Lower leg skin (tissue), 4 donors: ENCODE measurements at regions not wholly inside any gene's neighbourhood (a gene's known extent, or its start where the extent isn't known, plus 50 kb on each side); places are given as distances from the start of the nearest gene placed in this dataset.

Experiments
- DNase-seq, 2 donors: peaks; one replicate each; pipeline ENCODE4 v3.0.0-alpha.2; 2019; ENCODE audit warnings: low spot score in 2 of 2
- H3K4me3 ChIP-seq: fragments of 200-600 bp; sonication (generic); 2 replicates; pipeline ENCODE4 v1.5.1; 2017; ENCODE audit warnings: mild to moderate bottlenecking, low read depth; ENCODE audit not compliant: poor library complexity, severe bottlenecking
- CTCF ChIP-seq, 3 donors: fragments of 450-650 bp; IDR thresholded peaks; one replicate each; pipeline ENCODE4 v1.5.1; 2016; ENCODE audit warnings: antibody characterized with exemption in 3 of 3, mild to moderate bottlenecking in 3 of 3, moderate library complexity in 2 of 3
- POLR2A ChIP-seq, 2 donors: fragments of 450-650 bp; IDR thresholded peaks; one replicate each; pipeline ENCODE4 v1.6.1; 2016 to 2017; ENCODE audit warnings: antibody characterized with exemption in 2 of 2, mild to moderate bottlenecking in 1 of 2, moderate library complexity in 1 of 2
- WGBS, 2 donors: methylation state at CpG; one replicate each; pipeline ENCODE4 v1.1.5; 2018; 5-methylcytosine and 5-hydroxymethylcytosine counted together
- intact Hi-C: fragments of 100-400 bp; cut with DNase I; formaldehyde crosslinking; loops from one replicate; pipeline ENCODE4 v1.15.0; 2023; ENCODE audit warnings: low total_unique reads

- WGBS, 2 donors, result 84 to 90% methylated on average over 7 of the region's 7 CpGs
- DNase-seq, result no peak
- TF ChIP-seq CTCF (IDR thresholded peaks at IDR 0.05), result no peak
- no peak for TF ChIP-seq POLR2A (IDR thresholded peaks at IDR 0.05)
- H3K4me3 ChIP-seq, result no peak overlapping the region
- intact Hi-C loops, result no loop called here
Observed at GRCh38 chr5:93008502-93009207, 572.4 kb downstream of the NR2F1-AS1 start.

- TF ChIP-seq POLR2A (IDR thresholded peaks at IDR 0.05), result no peak
- TF ChIP-seq CTCF (IDR thresholded peaks at IDR 0.05), result no peak
- DNase-seq, result no peak
- WGBS, 2 donors, result 38 to 92% methylated on average over 2 of the region's 2 CpGs
- intact Hi-C loops, result no loop called here
- H3K4me3 ChIP-seq, result no peak overlapping the region
Observed at GRCh38 chr5:93006915-93007314, 574.1 kb downstream of the NR2F1-AS1 start.

- no peak for DNase-seq
- no peak for TF ChIP-seq CTCF (IDR thresholded peaks at IDR 0.05)
- no peak for TF ChIP-seq POLR2A (IDR thresholded peaks at IDR 0.05)
- no peak overlapping the region for H3K4me3 ChIP-seq
- 26 to 38% methylated on average over 5 of the region's 5 CpGs for WGBS, 2 donors
- intact Hi-C loops, result no loop called here
Observed at GRCh38 chr5:92998456-92998855, 582.6 kb downstream of the NR2F1-AS1 start.

- intact Hi-C loops, result no loop called here
- no peak for TF ChIP-seq CTCF (IDR thresholded peaks at IDR 0.05)
- TF ChIP-seq POLR2A (IDR thresholded peaks at IDR 0.05), result no peak
- DNase-seq, result no peak
- WGBS, 2 donors, result 98 to 100% methylated on average over 1 of the region's 1 CpG
- no peak overlapping the region for H3K4me3 ChIP-seq
Observed at GRCh38 chr5:92994392-92994791, 586.6 kb downstream of the NR2F1-AS1 start.

- DNase-seq, result no peak
- H3K4me3 ChIP-seq, result no peak overlapping the region
- TF ChIP-seq CTCF (IDR thresholded peaks at IDR 0.05) (no peak), POLR2A (IDR thresholded peaks at IDR 0.05) (no peak)
- intact Hi-C loops, result no loop called here
Observed at GRCh38 chr5:92992073-92992472, 588.9 kb downstream of the NR2F1-AS1 start.

- WGBS, 2 donors, result 40 to 58% methylated on average over 3 of the region's 3 CpGs
Observed at GRCh38 chr5:92991581-92992067, 589.4 kb downstream of the NR2F1-AS1 start.

More at GRCh38 chr5:92991581-92992067, 589.4 kb downstream of the NR2F1-AS1 start:
- intact Hi-C loops, result no loop called here
- no peak overlapping the region for H3K4me3 ChIP-seq
- no peak for DNase-seq
- TF ChIP-seq CTCF (IDR thresholded peaks at IDR 0.05), result no peak
- no peak for TF ChIP-seq POLR2A (IDR thresholded peaks at IDR 0.05)
